Tibial nerve (tissue), 4 donors: ENCODE measurements at regions not wholly inside any gene's neighbourhood (a gene's known extent, or its start where the extent isn't known, plus 50 kb on each side); places are given as distances from the start of the nearest gene placed in this dataset.

Source experiments
- DNase-seq, 2 donors: peaks; one replicate each; pipeline ENCODE4 v3.0.0-alpha.2; 2019; ENCODE audit warnings: low spot score in 2 of 2
- H3K27ac ChIP-seq, 4 donors: fragments of 200-600 bp; sonication (generic) in 3 of 4; one replicate each; pipeline ENCODE4 v1.5.1; 2017 to 2019; ENCODE audit warnings: mild to moderate bottlenecking in 1 of 4
- H3K27me3 ChIP-seq, 2 donors: fragments of 200-600 bp; sonication (generic) in 1 of 2; one replicate each; pipeline versions ENCODE4 v1.5.1 to v1.6.0; 2017 to 2019
- H3K36me3 ChIP-seq, 3 donors: fragments of 200-600 bp; sonication (generic); one replicate each; pipeline ENCODE4 v1.5.1; 2018 to 2019
- H3K4me1 ChIP-seq, 4 donors: fragments of 200-600 bp; sonication (generic) in 3 of 4; one replicate each; pipeline ENCODE4 v1.5.1; 2017 to 2019
- H3K4me3 ChIP-seq, 4 donors: fragments of 200-600 bp; sonication (generic) in 3 of 4; one replicate each; pipeline ENCODE4 v1.5.1; 2017 to 2019; ENCODE audit warnings: mild to moderate bottlenecking in 1 of 4, moderate library complexity in 1 of 4
- H3K9me3 ChIP-seq, 4 donors: fragments of 200-600 bp; sonication (generic) in 3 of 4; one replicate each; pipeline ENCODE4 v1.5.1; 2017 to 2019
- CTCF ChIP-seq, 5 experiments: fragments of 200-600 bp in 3 of 5; fragments of 450-650 bp in 2 of 5; sonication (generic) in 3 of 5; IDR thresholded peaks; one replicate each; pipeline ENCODE4 v1.5.1; 2016 to 2019; ENCODE audit warnings: antibody characterized with exemption in 5 of 5, mild to moderate bottlenecking in 3 of 5, moderate library complexity in 2 of 5
- EP300 ChIP-seq, 2 donors: sonication (generic); formaldehyde crosslinking; IDR thresholded peaks; one replicate each; pipeline ENCODE4 v1.6.1; 2017; ENCODE audit warnings: antibody characterized with exemption in 2 of 2, mild to moderate bottlenecking in 1 of 2
- POLR2A ChIP-seq, 2 donors: fragments of 450-650 bp; IDR thresholded peaks; one replicate each; pipeline ENCODE4 v1.6.1; 2017; ENCODE audit warnings: antibody characterized with exemption in 2 of 2, mild to moderate bottlenecking in 2 of 2, moderate library complexity in 2 of 2
- WGBS, 2 donors: methylation state at CpG; one replicate each; pipeline ENCODE4 v1.1.5; 2018; 5-methylcytosine and 5-hydroxymethylcytosine counted together

- WGBS, 2 donors, result 68 to 73% methylated on average over 3 of the region's 3 CpGs
- Histone ChIP-seq H3K9me3 (peaks cover 0 to 6% (median 0%) of the 10 kb centered on the region in 4 donors), H3K27ac (no peak overlapping the region), H3K36me3 (no peaks in the 10 kb centered on the region), H3K27me3 (no peaks in the 10 kb centered on the region), H3K4me3 (no peak overlapping the region), H3K4me1 (no peaks in the 10 kb centered on the region)
- TF ChIP-seq POLR2A (IDR thresholded peaks at IDR 0.05), result no peak
- TF ChIP-seq CTCF (IDR thresholded peaks at IDR 0.05), result no peak
- no peak for TF ChIP-seq EP300 (IDR thresholded peaks at IDR 0.05)
- no peak for DNase-seq
These were observed 1744.8 kb upstream of the MIR17HG start for GRCh38 chr13:89602655-89603054.

DNA sequence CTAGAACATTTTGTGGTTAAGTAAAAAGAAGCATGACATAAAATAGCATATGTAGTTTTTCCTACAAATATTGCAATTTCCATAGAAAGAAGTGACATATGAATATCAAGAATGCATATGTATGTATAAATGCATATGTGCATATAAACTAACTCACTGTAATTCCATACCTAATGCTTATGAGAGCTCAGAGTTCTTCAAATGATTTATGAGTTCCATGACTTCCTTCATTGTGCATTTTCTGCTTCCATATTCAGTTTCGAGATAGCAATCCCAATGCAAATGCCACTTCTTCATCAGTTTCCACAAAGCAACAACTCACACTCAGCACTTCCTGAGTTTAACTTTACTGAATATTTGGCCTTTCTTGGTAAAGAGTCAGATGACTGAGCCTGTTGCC, 1744.3 kb upstream of the MIR17HG start:
- Histone ChIP-seq H3K4me1 (no peaks in the 10 kb centered on the region), H3K27ac (no peak overlapping the region), H3K4me3 (no peak overlapping the region), H3K27me3 (no peaks in the 10 kb centered on the region), H3K9me3 (peaks cover 0 to 6% (median 0%) of the 10 kb centered on the region in 4 donors), H3K36me3 (no peaks in the 10 kb centered on the region)
- no peak for DNase-seq
- 88 to 91% methylated on average over 1 of the region's 1 CpG for WGBS, 2 donors
- TF ChIP-seq POLR2A (IDR thresholded peaks at IDR 0.05) (no peak), CTCF (IDR thresholded peaks at IDR 0.05) (no peak), EP300 (IDR thresholded peaks at IDR 0.05) (no peak)

DNA sequence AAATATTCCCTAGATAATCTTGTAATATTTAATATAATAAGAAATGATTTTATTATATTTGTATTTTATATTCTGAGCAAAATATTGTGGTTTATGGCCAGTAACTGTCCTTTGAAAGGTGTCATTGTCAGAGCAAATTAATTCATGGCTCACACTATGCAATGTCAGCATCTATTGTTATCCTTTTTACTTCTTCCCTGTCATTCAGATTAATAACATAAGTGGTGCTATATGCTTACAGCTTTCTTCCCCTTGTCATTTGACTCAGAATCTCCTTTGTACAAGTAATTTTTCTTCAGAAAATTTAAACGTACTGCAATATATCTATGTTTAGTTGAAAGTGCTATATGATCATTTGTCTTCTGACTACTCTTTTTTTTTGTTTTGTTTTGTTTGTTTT, 1738.2 kb upstream of the MIR17HG start:
- peaks cover 0 to 6% (median 0%) of the 10 kb centered on the region in 4 donors for H3K9me3 ChIP-seq

GRCh38 chr13:89610331-89610730, 1737.2 kb upstream of the MIR17HG start:
- TF ChIP-seq POLR2A (IDR thresholded peaks at IDR 0.05), result no peak
- TF ChIP-seq CTCF (IDR thresholded peaks at IDR 0.05), result no peak
- TF ChIP-seq EP300 (IDR thresholded peaks at IDR 0.05), result no peak
- Histone ChIP-seq H3K27me3 (no peaks in the 10 kb centered on the region), H3K4me1 (no peaks in the 10 kb centered on the region), H3K4me3 (no peak overlapping the region), H3K9me3 (peaks cover 0 to 6% (median 0%) of the 10 kb centered on the region in 4 donors), H3K36me3 (no peaks in the 10 kb centered on the region), H3K27ac (no peak overlapping the region)
- DNase-seq, result no peak
- 28 to 49% methylated on average over 2 of the region's 2 CpGs for WGBS, 2 donors

More for the DNA sequence above, 1738.2 kb upstream of the MIR17HG start:
- H3K4me1 ChIP-seq, result no peaks in the 10 kb centered on the region
- no peak for TF ChIP-seq CTCF (IDR thresholded peaks at IDR 0.05)
- no peak for TF ChIP-seq EP300 (IDR thresholded peaks at IDR 0.05)
- no peak for TF ChIP-seq POLR2A (IDR thresholded peaks at IDR 0.05)
- H3K27me3 ChIP-seq, result no peaks in the 10 kb centered on the region
- no peak for DNase-seq
- H3K36me3 ChIP-seq, result no peaks in the 10 kb centered on the region
- H3K4me3 ChIP-seq, result no peak overlapping the region
- WGBS, 2 donors, result 51 to 77% methylated on average over 1 of the region's 1 CpG
- no peak overlapping the region for H3K27ac ChIP-seq

DNA sequence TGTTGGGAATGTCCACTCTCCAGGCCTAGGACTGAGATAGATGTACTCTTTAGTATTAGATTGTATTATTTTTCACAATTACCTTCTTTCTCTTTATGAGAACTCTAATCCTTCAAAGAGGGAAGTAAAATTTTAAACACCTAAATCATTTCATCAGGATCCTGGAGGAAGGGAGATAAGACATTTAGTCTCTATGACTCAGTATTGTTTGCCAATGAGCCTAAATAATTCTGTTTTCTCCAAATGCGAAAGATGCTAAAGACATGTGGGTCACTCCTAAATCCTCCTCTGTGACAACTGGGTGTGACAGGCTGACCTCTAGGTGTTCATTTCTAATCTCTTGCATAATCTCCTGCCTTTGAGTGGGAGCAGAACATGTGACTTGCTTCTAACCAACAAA, 1736.6 kb upstream of the MIR17HG start:
- no peaks in the 10 kb centered on the region for H3K4me1 ChIP-seq
- TF ChIP-seq POLR2A (IDR thresholded peaks at IDR 0.05) (no peak), CTCF (IDR thresholded peaks at IDR 0.05) (no peak), EP300 (IDR thresholded peaks at IDR 0.05) (no peak)
- peaks cover 0 to 6% (median 0%) of the 10 kb centered on the region in 4 donors for H3K9me3 ChIP-seq
- no peaks in the 10 kb centered on the region for H3K27me3 ChIP-seq
- WGBS, 2 donors, result 88 to 96% methylated on average over 1 of the region's 1 CpG
- no peak overlapping the region for H3K27ac ChIP-seq
- no peak for DNase-seq
- H3K4me3 ChIP-seq, result no peak overlapping the region
- H3K36me3 ChIP-seq, result no peaks in the 10 kb centered on the region
